SK-N-SH (cell line): ENCODE measurements at regions not wholly inside any gene's neighbourhood (a gene's known extent, or its start where the extent isn't known, plus 50 kb on each side); places are given as distances from the start of the nearest gene placed in this dataset.

Experiments
- CTCF ChIA-PET: fragments of 300-600, 350-600 bp; formaldehyde crosslinking; extraction: SDS; loops from one replicate; lab custom pipeline; 2021; lab: Yijun Ruan, JAX
- POLR2A ChIA-PET: fragments of 350-600 bp; sonication (Branson Sonifier 250); formaldehyde crosslinking; extraction: SDS; loops from one replicate; lab custom pipeline; 2020; ENCODE audit warnings: antibody characterized with exemption, inconsistent platforms; lab: Yijun Ruan, JAX
- DNase-seq: peaks from one replicate; pipeline ENCODE4 v3.0.0; 2012
- H2AFZ ChIP-seq: fragments of 200-600 bp; sonication (generic); 2 replicates; pipeline ENCODE4 v1.8.1; 2016; ENCODE audit warnings: antibody characterized with exemption, mild to moderate bottlenecking, low read depth
- H3F3A ChIP-seq: fragments of 200-600 bp; sonication (generic); replicated peaks from 2 replicates; pipeline ENCODE3; 2016; ENCODE audit warnings: antibody characterized with exemption, mild to moderate bottlenecking; ENCODE audit not compliant: insufficient read depth
- H3K27ac ChIP-seq, 2 experiments: fragments of 200-500 bp in 1 of 2; fragments of 200-600 bp in 1 of 2; sonication (Bioruptor generic) in 1 of 2; sonication (generic), shearing (Covaris generic) in 1 of 2; 2 replicates each; pipeline versions ENCODE4 v1.5.1 to v1.6.1; 2014 to 2016; ENCODE audit warnings: low read depth in 2 of 2, inconsistent platforms in 1 of 2, low read length in 1 of 2, mild to moderate bottlenecking in 1 of 2, mixed read lengths in 1 of 2
- H3K27me3 ChIP-seq: fragments of 200-600 bp; sonication (generic), shearing (Covaris generic); 2 replicates; pipeline ENCODE4 v1.6.1; 2016; ENCODE audit warnings: mixed run types; ENCODE audit not compliant: insufficient read depth
- H3K36me3 ChIP-seq, 2 experiments: fragments of 200-500 bp in 1 of 2; fragments of 200-600 bp in 1 of 2; sonication (Bioruptor generic) in 1 of 2; sonication (generic) in 1 of 2; replicated peaks in 1 of 2; 2 replicates each; pipeline versions ENCODE3 to v1.5.1; 2014 to 2016; ENCODE audit warnings: low read length in 1 of 2, mild to moderate bottlenecking in 1 of 2; ENCODE audit not compliant: insufficient read depth in 2 of 2, control insufficient read depth in 1 of 2
- H3K4me1 ChIP-seq, 2 experiments: fragments of 200-500 bp in 1 of 2; fragments of 200-600 bp in 1 of 2; sonication (Bioruptor generic) in 1 of 2; sonication (generic), shearing (Covaris generic) in 1 of 2; 2 replicates each; pipeline versions ENCODE4 v1.5.1 to v1.6.1; 2014 to 2016; ENCODE audit warnings: low read depth in 1 of 2, low read length in 1 of 2, mixed run types in 1 of 2; ENCODE audit not compliant: insufficient read depth in 2 of 2, control insufficient read depth in 1 of 2
- H3K4me2 ChIP-seq: fragments of 200-600 bp; sonication (generic), shearing (Covaris generic); 2 replicates; pipeline ENCODE4 v1.6.1; 2017; ENCODE audit warnings: mixed run types
- H3K4me3 ChIP-seq, 2 experiments: fragments of 200-500 bp in 1 of 2; fragments of 200-600 bp in 1 of 2; sonication (Bioruptor generic) in 1 of 2; sonication (generic), shearing (Covaris generic) in 1 of 2; 2 replicates each; pipeline versions ENCODE4 v1.5.1 to v1.8.1; 2014 to 2016; ENCODE audit warnings: low read depth in 2 of 2, inconsistent platforms in 1 of 2, low read length in 1 of 2, mild to moderate bottlenecking in 1 of 2, mixed read lengths in 1 of 2, moderate library complexity in 1 of 2
- H3K79me2 ChIP-seq: fragments of 200-600 bp; sonication (generic); 2 replicates; pipeline ENCODE4 v1.8.1; 2017; ENCODE audit warnings: mild to moderate bottlenecking; ENCODE audit not compliant: insufficient read depth
- H3K9ac ChIP-seq: fragments of 200-600 bp; sonication (generic); 2 replicates; pipeline ENCODE4 v1.6.1; 2017; ENCODE audit warnings: mixed run types
- H3K9me2 ChIP-seq: fragments of 200-600 bp; sonication (generic); 2 replicates; pipeline ENCODE4 v1.6.1; 2017; ENCODE audit warnings: mixed run types
- H3K9me3 ChIP-seq: fragments of 200-600 bp; sonication (generic); 2 replicates; pipeline ENCODE4 v1.6.1; 2017; ENCODE audit warnings: mixed run types, mild to moderate bottlenecking, moderate library complexity
- H4K20me1 ChIP-seq: fragments of 200-600 bp; sonication (generic); 2 replicates; pipeline ENCODE4 v1.6.1; 2017; ENCODE audit warnings: mild to moderate bottlenecking, mixed run types; ENCODE audit not compliant: insufficient read depth
- EP300 ChIP-seq, 2 experiments: IDR thresholded peaks; 2 replicates each; pipeline versions ENCODE4 v1.4.0 to v1.6.1; 2012; ENCODE audit warnings: borderline replicate concordance in 1 of 2, low read depth in 1 of 2, low read length in 1 of 2
- FOSL2 ChIP-seq: IDR thresholded peaks from 2 replicates; pipeline ENCODE4 v1.4.0; 2012; ENCODE audit warnings: low read depth, mild to moderate bottlenecking, moderate library complexity, borderline replicate concordance
- FOXJ3 ChIP-seq: sonication (generic); formaldehyde crosslinking; IDR thresholded peaks from 2 replicates; pipeline ENCODE4 v1.5.1; 2020; ENCODE audit warnings: mild to moderate bottlenecking, missing genetic modification reagents
- FOXM1 ChIP-seq: IDR thresholded peaks from 2 replicates; pipeline ENCODE4 v1.4.0; 2012; ENCODE audit warnings: low read depth, mild to moderate bottlenecking
- GABPA ChIP-seq: IDR thresholded peaks from 2 replicates; pipeline ENCODE4 v1.4.0; 2012; ENCODE audit warnings: low read depth, mild to moderate bottlenecking
- JUND ChIP-seq: IDR thresholded peaks from 2 replicates; pipeline ENCODE4 v1.4.0; 2012
- MEF2A ChIP-seq: IDR thresholded peaks from 2 replicates; pipeline ENCODE4 v1.4.0; 2012; ENCODE audit warnings: low read depth, borderline replicate concordance
- MXI1 ChIP-seq: IDR thresholded peaks from 2 replicates; pipeline ENCODE4 v1.6.1; 2012; ENCODE audit warnings: mild to moderate bottlenecking, low read depth, low read length, improper control_type of control experiment
- RAD21 ChIP-seq: IDR thresholded peaks from 2 replicates; pipeline ENCODE4 v1.6.1; 2012; ENCODE audit warnings: mild to moderate bottlenecking, low read length
- RFX5 ChIP-seq: IDR thresholded peaks from 2 replicates; pipeline ENCODE4 v1.6.1; 2012; ENCODE audit warnings: mild to moderate bottlenecking, improper control_type of control experiment, low read length
- SMC3 ChIP-seq: IDR thresholded peaks from 2 replicates; pipeline ENCODE4 v1.6.1; 2012; ENCODE audit warnings: low read depth, low read length, improper control_type of control experiment
- TAF1 ChIP-seq: IDR thresholded peaks from 2 replicates; pipeline ENCODE4 v1.6.1; 2012; ENCODE audit warnings: low read depth, mild to moderate bottlenecking, low read length, moderate library complexity, borderline replicate concordance
- WGBS: methylation state at CpG from one replicate; pipeline ENCODE4 v1.1.6; 2017; ENCODE audit warnings: low lambda C conversion rate; 5-methylcytosine and 5-hydroxymethylcytosine counted together
- TF ChIP-seq, protein P1 (sequence below): IDR thresholded peaks from 2 replicates; pipeline ENCODE4; 2012
- TF ChIP-seq, protein P2 (sequence below): fragments of 200-600 bp; sonication (generic); IDR thresholded peaks from 2 replicates; pipeline ENCODE4 v1.6.1; 2017; ENCODE audit warnings: antibody characterized with exemption, mild to moderate bottlenecking, moderate library complexity

DNA sequence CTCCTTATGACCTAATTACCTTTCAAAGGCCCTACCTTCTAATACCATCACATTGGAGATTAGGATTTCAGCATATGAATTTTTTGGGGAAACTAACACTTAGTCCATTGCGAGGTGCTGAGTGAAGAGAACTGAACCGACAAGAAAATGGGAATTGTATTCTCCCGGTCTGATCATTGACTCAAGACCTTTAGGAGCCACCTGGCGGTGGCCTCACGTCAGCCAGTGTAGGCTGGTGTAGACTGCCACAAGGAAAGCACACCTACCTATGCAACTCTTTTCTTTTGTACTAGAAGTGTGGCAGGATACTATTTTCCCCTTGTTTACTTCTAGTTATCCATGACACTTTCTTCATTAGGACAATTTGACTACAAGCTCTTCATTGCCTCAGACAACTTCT lies 333.5 kb upstream of the B3GALT2 start:
- no peaks in the 10 kb centered on the region for H4K20me1 ChIP-seq
- 58% methylated on average over 5 of the region's 5 CpGs for WGBS

DNA sequence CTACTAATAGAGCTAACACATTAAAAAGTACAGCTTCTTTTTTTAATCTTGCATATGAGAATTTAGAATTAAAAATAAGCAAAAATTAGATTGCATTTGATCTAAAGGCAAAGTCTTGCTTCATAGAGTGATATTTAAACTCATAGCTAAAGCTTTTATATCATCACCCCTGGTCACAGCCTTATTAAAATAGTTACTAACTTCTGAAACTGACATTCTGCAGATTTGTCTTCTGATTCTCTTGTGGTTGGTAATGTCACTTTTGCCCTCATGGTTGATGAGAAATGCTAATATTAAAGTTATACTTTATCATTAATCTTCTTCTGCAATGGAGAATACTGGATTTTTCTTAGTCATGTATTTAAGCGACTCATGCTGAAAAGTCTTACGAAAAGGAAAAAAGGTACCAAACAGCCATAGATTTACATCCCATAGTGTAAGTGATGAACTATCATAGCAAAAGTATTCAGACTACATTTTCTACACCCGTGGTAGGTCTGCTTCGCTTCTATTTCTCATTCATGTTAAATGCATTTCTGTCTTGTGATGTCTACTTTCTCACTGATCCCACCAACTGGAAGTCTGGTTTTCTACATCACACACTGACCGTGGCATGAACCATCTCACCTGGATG lies 330.5 kb upstream of the B3GALT2 start:
- H3F3A ChIP-seq: no peaks in the 10 kb centered on the region
- no peaks in the 10 kb centered on the region; a peak in 1 of 4 replicates for H3K4me1 ChIP-seq
- no peak overlapping the region for H3K4me3 ChIP-seq
- no peak for DNase-seq
- TF ChIP-seq FOXJ3 (no peak), RAD21 (no peak), JUND (no peak), FOSL2 (no peak), FOXM1 (no peak), EP300 (IDR thresholded peaks at IDR 0.05; ENCODE audit: borderline replicate concordance in 1 of 2, low read depth in 1 of 2, low read length in 1 of 2) (no peak), RFX5 (no peak), MXI1 (no peak), MEF2A (no peak), GABPA (no peak)
- TF ChIP-seq, protein P1, sequence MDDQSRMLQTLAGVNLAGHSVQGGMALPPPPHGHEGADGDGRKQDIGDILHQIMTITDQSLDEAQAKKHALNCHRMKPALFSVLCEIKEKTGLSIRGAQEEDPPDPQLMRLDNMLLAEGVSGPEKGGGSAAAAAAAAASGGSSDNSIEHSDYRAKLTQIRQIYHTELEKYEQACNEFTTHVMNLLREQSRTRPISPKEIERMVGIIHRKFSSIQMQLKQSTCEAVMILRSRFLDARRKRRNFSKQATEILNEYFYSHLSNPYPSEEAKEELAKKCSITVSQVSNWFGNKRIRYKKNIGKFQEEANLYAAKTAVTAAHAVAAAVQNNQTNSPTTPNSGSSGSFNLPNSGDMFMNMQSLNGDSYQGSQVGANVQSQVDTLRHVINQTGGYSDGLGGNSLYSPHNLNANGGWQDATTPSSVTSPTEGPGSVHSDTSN: no peak
- H4K20me1 ChIP-seq: no peaks in the 10 kb centered on the region
- WGBS: 46% methylated on average over 5 of the region's 5 CpGs
- H3K79me2 ChIP-seq: no peaks in the 10 kb centered on the region
- no peak overlapping the region for H3K4me2 ChIP-seq
- ChIA-PET CTCF (no interaction called here), POLR2A (no interaction called here)
- no peaks in the 10 kb centered on the region for H3K9me2 ChIP-seq
- no peak overlapping the region; the same call in 1 of the 2 replicates for H2AFZ ChIP-seq
- H3K9ac ChIP-seq: no peak overlapping the region
- no peaks in the 10 kb centered on the region for H3K9me3 ChIP-seq
- H3K27ac ChIP-seq: no peak overlapping the region
- no peaks in the 10 kb centered on the region for H3K36me3 ChIP-seq
- no peaks in the 10 kb centered on the region for H3K27me3 ChIP-seq

More for the DNA sequence above, 333.5 kb upstream of the B3GALT2 start:
- Histone ChIP-seq H3K27ac (no peak overlapping the region), H3K4me3 (no peak overlapping the region), H3K9me2 (no peaks in the 10 kb centered on the region), H3K4me2 (no peak overlapping the region), H3K4me1 (no peaks in the 10 kb centered on the region; a peak in 1 of 4 replicates), H3K79me2 (no peaks in the 10 kb centered on the region), H3K36me3 (no peaks in the 10 kb centered on the region), H2AFZ (no peak overlapping the region), H3K27me3 (no peaks in the 10 kb centered on the region), H3K9me3 (no peaks in the 10 kb centered on the region), H3F3A (no peaks in the 10 kb centered on the region), H3K9ac (no peak overlapping the region)
- TF ChIP-seq, protein P2, sequence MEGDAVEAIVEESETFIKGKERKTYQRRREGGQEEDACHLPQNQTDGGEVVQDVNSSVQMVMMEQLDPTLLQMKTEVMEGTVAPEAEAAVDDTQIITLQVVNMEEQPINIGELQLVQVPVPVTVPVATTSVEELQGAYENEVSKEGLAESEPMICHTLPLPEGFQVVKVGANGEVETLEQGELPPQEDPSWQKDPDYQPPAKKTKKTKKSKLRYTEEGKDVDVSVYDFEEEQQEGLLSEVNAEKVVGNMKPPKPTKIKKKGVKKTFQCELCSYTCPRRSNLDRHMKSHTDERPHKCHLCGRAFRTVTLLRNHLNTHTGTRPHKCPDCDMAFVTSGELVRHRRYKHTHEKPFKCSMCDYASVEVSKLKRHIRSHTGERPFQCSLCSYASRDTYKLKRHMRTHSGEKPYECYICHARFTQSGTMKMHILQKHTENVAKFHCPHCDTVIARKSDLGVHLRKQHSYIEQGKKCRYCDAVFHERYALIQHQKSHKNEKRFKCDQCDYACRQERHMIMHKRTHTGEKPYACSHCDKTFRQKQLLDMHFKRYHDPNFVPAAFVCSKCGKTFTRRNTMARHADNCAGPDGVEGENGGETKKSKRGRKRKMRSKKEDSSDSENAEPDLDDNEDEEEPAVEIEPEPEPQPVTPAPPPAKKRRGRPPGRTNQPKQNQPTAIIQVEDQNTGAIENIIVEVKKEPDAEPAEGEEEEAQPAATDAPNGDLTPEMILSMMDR: peak; percentile 14; the same call in 1 of the 2 replicates
- TF ChIP-seq RAD21: peak; percentile 19; the same call in 1 of the 2 replicates
- 0 out of 2 replicates have a peak, but pooled peaks have one; percentile 15 for TF ChIP-seq SMC3
- TF ChIP-seq TAF1: no peak
- DNase-seq: no peak
- ChIA-PET POLR2A (no interaction called here), CTCF (no interaction called here)
